Activated effector memory CD4-positive, alpha-beta T cell treated with anti-CD3 and anti-CD28 coated beads, Interleukin-2, amount 50 U/mL, for 16 hours (primary cell): ENCODE measurements at regions not wholly inside any gene's neighbourhood (a gene's known extent, or its start where the extent isn't known, plus 50 kb on each side); places are given as distances from the start of the nearest gene placed in this dataset.
"Not testable (repeated sequence)": the region's sequence is repeated elsewhere in the genome, so short reads cannot be mapped to it uniquely, and the experiment has no call there.

Experiments
- DNase-seq: peaks from one replicate; pipeline ENCODE4 v3.0.0-alpha.2; 2020

DNA sequence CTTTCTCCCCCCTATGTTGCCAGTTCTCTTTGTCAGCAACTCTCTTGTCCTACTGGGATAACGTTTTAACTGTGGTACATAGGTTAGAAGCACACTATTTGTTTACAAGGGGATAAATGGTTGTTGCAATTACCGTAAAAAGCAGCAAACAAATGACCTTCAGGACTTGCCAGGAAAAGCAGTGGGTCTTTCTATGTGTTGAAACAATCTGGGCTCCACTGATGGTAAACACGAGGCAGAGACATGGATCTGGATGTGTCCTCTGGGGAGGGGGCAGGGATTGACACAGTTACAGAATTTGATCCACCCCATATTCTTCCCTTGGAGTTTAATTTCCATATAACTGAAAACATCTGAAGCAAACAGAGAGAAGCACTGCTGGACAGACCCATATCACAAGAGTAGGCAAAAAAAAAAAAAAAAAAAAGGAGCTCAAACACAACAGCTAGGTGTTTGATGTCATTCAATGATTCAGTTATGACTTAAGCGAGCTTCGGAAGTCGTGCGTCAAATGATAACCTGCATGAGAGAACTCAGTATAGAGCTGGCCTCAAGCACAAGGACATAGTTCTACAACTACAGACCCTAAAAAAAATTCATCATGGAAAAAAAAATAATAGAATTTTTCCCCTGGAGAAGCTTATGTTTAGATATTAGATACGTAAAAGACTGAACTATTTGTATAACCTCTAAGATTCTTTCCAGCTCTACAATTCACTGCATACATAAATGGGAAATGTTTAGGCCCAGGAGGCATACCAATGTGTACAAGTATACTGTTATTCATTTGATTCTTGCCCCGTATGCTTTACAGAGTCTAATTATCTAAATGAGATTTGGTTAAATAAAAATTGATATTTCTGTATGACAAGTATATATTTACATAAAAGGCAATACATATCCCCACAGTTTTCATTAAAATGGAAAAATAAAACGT lies 127.7 kb downstream of the ALDH8A1 start:
- no peak for DNase-seq

GRCh38 chr6:134821397-134821796 lies 128.5 kb downstream of the ALDH8A1 start:
- DNase-seq = no peak

DNA sequence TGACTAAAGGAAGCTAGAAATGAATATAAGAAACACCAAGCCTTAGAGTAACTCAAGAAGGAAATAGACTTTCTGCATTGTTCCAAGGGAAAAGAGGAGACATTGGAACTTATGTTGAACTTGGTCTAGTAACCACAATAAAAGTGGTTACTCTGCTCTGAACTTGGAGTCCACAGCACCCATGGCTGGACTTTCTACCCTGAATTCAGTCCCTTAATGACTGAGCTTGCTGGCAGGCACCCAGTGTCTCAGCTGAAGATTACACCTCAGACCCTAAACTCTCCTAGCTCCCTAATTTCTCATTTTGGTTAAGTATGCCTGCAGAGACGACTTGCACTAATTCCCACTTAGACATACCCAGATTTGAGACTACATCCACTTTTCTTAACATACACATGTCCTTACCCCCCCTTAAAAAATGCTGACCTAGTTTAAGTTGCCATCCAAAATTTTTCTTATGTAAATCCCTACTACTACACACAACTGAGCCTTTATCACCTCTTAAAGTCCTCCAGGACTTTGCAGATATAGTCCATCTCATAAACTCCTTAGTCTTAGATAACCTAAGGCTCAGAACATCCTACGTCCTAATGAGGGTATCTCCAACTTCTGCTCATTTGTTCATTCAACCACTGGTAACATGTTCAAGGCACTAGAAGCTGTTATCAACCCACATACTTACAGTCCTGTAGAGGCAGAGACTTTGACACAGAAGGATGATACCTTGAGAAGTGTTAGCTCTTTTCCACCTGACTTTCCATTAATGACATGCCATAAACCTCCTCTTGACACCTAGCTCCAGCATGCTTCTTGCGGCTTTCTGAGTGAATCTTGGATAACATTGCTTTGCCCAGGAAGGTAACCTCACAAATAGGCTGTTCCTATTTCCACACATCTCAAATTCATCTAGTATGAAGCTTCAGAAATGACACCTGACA lies 129.8 kb downstream of the ALDH8A1 start:
- no peak for DNase-seq

DNA sequence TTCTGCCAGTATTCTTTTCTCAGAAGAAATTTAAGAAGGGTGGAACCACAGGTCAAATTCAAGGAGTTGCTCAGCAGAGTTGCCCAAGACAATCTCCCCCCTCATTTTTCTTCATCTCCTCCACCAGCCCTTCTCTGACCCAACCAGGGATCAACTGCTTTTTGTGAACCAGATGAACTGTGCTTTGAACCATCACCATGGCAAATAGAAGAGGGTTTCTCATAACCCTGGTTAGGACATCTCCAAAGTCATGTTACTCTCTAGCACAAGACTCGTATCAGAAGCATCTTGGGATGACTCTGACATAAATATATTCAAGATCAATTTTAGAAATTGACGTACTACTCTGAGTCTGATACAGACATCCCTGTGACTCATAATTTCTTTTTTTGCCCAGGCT lies 130.7 kb downstream of the ALDH8A1 start:
- DNase-seq = no peak

DNA sequence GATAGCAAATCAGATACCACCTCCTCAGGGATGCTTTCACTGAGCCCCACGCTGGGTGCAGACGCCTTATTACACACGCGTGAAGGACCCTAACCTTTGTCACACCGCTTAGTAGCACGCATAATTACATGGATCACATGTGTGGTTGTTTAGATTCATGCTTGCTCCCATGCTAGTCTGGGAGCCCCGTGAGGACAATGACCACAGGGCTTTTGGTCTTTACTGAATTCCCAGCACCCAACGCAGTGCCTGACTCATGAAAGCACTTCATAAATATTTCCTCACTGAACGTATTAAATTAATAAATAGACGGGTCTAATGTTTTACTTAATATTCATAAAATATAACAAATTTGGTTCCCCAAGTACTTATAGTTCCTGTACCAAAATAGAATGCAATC lies 132.5 kb downstream of the ALDH8A1 start:
- no peak for DNase-seq

DNA sequence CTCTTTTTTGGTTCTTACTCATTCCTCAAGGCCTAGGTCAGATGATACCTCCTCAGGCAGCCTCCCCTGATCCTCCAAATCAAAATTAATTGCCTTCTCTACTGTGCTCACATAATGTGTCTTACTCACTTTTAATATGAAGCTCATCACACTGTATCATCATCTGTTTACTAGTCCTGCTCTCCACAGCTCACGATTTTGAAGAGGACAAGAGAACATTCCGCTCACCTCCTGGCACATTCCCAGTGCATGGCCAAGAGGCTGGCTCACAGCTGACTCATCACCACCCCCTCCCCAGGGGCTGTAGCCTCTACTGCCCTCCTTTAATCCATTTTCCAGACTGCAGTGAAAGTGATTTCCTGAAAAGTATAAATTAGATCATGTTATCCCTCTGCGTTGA lies 133.1 kb downstream of the ALDH8A1 start:
- no peak for DNase-seq

GRCh38 chr6:134816300-134816699 lies 133.6 kb downstream of the ALDH8A1 start:
- no peak for DNase-seq

- no peak for DNase-seq
Observed at GRCh38 chr6:134814076-134814695, 135.7 kb downstream of the ALDH8A1 start.

- DNase-seq = no peak
Observed at GRCh38 chr6:134813146-134813545, 136.8 kb downstream of the ALDH8A1 start.

DNA sequence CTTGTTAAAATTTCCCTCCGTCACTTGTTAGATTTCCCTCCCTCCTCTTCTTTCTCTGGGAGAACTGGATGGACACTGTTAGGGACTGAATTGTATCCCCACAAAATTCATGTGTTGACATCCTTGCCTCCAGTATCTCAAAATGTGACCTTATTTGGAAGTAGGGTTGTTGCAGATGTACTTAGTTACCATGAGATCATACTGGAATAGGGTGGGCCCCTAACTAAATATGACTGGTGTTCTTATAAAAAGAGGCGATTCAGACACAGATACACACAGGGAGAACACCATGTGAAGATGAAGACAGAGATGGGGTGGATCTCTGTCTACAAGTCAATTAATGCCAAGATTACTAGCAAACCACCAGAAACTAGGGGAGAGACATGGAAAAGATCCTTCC lies 139.5 kb downstream of the ALDH8A1 start:
- DNase-seq = no peak

DNA sequence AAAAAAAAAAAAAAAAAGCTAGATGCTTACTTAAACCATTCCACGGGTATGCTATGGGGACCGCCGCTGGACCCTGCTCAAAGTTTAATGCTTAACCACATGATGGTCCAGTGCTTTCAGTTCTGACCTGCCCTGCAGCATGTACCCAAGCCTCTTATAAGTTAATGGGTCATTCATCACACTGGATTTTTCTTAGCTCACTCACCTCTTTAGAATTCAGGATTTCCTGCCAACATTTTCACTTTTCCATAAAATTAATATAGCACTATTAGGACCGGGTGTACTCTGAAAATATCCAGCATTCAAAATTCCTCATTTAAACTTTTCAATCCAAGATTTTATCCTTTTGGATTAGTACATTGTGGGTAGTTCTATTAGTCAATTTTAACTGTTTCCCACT lies 140.8 kb downstream of the ALDH8A1 start:
- DNase-seq = no peak

DNA sequence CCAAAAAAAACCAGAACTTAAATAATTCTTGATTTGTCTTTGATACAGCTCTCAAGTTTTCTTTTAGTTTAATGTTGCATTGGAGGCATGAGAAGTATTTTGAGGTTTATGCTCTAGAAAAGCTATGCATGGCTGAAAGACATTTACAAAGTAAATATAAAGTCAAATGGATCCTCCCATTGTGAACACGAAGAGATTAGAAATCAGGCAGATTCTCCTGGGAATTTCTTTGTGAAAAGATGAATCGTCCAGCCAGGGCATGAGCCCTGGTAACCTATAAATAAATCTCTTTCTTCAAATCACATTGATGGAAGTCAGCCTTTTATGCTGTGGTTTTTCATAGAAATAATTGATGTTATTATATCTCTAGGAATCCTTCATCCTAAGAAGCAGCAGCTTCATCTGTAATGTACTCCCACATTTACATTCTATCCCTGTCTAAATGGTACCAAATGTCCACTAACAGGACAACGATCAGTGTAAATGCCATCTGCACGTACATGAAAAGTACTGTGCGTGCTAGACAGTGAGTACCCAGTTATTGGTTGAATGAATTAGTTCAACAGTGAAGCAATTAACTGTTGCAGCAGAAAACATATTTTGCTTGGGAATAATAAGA lies 143.6 kb downstream of the ALDH8A1 start:
- DNase-seq = no peak

DNA sequence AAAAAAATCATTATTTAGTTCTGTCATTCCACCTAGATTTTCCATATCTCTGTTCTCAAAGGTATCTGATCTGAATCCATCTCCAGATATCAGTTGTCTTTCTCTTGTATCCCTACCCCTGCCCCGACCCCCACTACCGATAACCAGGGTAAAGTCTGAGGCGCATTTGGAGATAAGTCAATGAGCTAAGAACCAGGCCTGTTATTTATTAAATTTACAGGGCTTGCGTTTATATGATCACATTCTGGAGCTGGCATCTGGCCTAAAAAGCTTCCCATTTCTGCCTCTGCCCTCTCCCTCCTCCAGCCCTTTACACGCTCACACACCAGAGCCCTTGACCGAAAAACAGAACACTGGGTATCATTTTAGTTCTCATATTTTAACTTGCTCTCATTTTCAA lies 144.7 kb downstream of the ALDH8A1 start:
- no peak for DNase-seq

DNA sequence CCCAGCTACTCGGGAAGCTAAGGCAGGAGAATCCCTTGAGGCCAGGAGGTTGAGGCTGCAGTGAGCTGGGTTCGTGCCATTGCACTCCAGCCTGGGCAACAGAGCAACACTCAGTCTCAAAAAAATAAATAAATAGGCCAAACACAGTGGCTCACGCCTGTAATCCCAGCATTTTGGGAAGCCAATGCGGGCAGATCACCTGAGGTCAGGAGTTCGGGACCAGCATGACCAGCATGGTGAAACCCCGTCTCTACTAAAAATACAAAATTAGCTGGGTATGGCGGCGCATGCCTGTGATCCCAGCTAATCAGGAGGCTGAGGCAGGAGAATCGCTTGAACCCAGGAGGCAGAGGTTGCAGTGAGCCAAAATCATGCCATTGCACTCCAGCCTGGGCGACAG lies 145.6 kb downstream of the ALDH8A1 start:
- DNase-seq = not testable (repeated sequence)

- DNase-seq = no peak
Observed at GRCh38 chr6:134802426-134803058, 147.4 kb downstream of the ALDH8A1 start.

DNA sequence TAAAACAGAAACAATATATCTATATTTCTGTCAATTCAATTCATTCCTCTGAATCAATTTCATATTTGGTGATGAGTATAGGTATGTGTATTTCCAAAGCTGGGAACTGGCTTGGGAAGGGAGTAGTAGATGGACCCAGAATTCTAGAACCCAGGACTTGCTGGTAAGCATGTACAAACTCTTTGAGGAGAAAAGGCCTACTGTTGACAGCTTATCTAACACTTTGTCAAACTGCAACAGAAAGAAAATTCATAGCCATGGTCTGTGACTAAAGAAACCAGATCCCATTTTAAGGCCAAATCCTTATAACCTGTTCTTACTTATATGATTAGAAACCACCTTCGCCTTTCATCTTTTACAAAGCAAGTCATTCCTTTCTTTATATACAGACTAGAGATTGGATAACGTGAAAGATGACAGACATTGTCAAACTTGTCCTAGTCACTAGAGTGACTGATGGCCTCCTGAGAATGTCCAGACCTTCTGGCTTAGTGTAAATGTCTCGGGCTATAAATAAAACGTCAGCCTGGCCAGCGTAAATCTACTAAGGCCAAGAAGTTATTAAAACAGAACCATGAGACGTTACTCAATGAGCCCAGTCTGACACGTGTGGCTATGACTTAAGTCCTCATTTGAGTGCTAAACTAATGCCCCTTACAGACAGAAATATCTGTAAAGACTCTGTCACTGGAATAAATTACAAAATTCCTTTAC lies 152.3 kb downstream of the ALDH8A1 start:
- DNase-seq = no peak

GRCh38 chr6:134795691-134796090 lies 154.2 kb downstream of the ALDH8A1 start:
- DNase-seq = no peak

DNA sequence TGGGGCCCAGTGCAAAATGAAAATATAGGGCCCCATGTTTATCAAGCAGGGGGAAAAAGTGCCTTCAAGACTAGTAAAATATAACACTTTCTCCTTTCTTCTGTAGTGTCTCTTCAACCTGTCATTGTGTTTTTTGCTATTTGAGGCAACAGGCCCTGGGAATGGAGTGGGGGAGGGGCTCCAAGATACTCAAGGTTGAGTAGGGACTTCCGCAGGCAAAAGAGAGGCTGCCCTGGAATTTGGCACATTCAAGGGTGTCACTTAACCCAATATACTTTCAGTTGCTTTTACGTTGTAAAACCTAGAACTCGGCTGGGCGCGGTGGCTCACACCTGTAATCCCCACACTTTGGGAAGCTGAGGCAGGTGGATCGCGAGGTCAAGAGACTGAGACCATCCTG lies 154.9 kb downstream of the ALDH8A1 start:
- no peak for DNase-seq

- DNase-seq = not testable (repeated sequence)
Observed at GRCh38 chr6:134791243-134791843, 158.6 kb downstream of the ALDH8A1 start.

- no peak for DNase-seq
Observed at GRCh38 chr6:134787261-134787877, 162.5 kb downstream of the ALDH8A1 start.

DNA sequence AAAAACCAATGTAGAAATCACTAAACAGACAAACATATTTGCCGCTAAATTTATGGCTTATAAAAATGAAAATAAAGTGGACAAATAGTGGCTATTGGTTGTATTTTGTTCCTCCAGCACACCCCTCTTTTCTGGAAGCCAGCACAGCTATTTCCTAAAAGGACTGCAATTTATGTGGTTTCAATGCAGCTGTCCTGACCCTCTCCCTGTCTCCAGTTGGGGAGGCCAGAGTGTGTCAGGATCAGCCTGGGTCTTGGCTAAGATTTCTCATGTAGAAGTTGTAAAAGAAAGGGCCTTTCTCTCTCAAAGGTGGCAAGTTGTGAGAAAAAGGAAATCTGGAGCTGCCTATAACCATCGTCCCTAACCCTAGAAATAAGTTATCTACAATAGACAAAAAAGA lies 165.6 kb downstream of the ALDH8A1 start:
- DNase-seq = no peak
